ENCODE measurements at regions not wholly inside any gene's neighbourhood (a gene's known extent, or its start where the extent isn't known, plus 50 kb on each side); places are given as distances from the start of the nearest gene placed in this dataset.

- Histone ChIP-seq H3K9me3 (replicated peaks; ENCODE audit: insufficient read depth, low read length) (no peaks in the 10 kb centered on the region), H3K36me3 (replicated peaks; ENCODE audit: insufficient read depth, low read length) (no peaks in the 10 kb centered on the region), H3K27ac (ENCODE audit: low read length) (no peak overlapping the region), H3K9me2 (replicated peaks; ENCODE audit: insufficient read depth, low read length) (no peaks in the 10 kb centered on the region), H3K9ac (ENCODE audit: low read length) (no peak overlapping the region), H3K4me1 (ENCODE audit: low read length) (peaks cover 5% of the 10 kb centered on the region; the same call in 1 of the 2 replicates), H3K4me3 (ENCODE audit: low read length) (no peak overlapping the region), H3F3A (ENCODE audit: insufficient read depth, low read length) (no peaks in the 10 kb centered on the region), H3K4me2 (ENCODE audit: low read depth, low read length) (no peak overlapping the region), H4K20me1 (ENCODE audit: insufficient read depth, low read length) (no peaks in the 10 kb centered on the region), H3K79me2 (ENCODE audit: low read length) (no peaks in the 10 kb centered on the region), H3K27me3 (replicated peaks; ENCODE audit: insufficient read depth, low read length) (no peaks in the 10 kb centered on the region), H2AFZ (ENCODE audit: low read length) (no peak overlapping the region)
- no peak for DNase-seq
- TF ChIP-seq EZH2phosphoT487 (IDR thresholded peaks at IDR 0.05; ENCODE audit: low read length) (no peak), CTCF (IDR thresholded peaks at IDR 0.05; ENCODE audit: low read length) (no peak), EZH2 (optimal IDR thresholded peaks at IDR 0.05; ENCODE audit: low read depth, low read length) (no peak)
Measured at GRCh38 chr12:90514325-90514724, 440.7 kb downstream of the CCER1 start.

- Histone ChIP-seq H3K9ac (ENCODE audit: low read length) (no peak overlapping the region), H3K36me3 (replicated peaks; ENCODE audit: insufficient read depth, low read length) (no peaks in the 10 kb centered on the region), H3K27ac (ENCODE audit: low read length) (no peak overlapping the region), H3K27me3 (replicated peaks; ENCODE audit: insufficient read depth, low read length) (no peaks in the 10 kb centered on the region), H3F3A (ENCODE audit: insufficient read depth, low read length) (no peaks in the 10 kb centered on the region), H3K9me2 (replicated peaks; ENCODE audit: insufficient read depth, low read length) (no peaks in the 10 kb centered on the region), H2AFZ (ENCODE audit: low read length) (no peak overlapping the region), H4K20me1 (ENCODE audit: insufficient read depth, low read length) (no peaks in the 10 kb centered on the region), H3K79me2 (ENCODE audit: low read length) (no peaks in the 10 kb centered on the region), H3K4me1 (ENCODE audit: low read length) (peaks cover 5% of the 10 kb centered on the region; the same call in 1 of the 2 replicates), H3K4me3 (ENCODE audit: low read length) (no peak overlapping the region), H3K4me2 (ENCODE audit: low read depth, low read length) (no peak overlapping the region), H3K9me3 (replicated peaks; ENCODE audit: insufficient read depth, low read length) (no peaks in the 10 kb centered on the region)
- DNase-seq: no peak
- TF ChIP-seq CTCF (IDR thresholded peaks at IDR 0.05; ENCODE audit: low read length): no peak
- no peak for TF ChIP-seq EZH2phosphoT487 (IDR thresholded peaks at IDR 0.05; ENCODE audit: low read length)
- no peak for TF ChIP-seq EZH2 (optimal IDR thresholded peaks at IDR 0.05; ENCODE audit: low read depth, low read length)
Measured at GRCh38 chr12:90512518-90512917, 442.5 kb downstream of the CCER1 start.

- Histone ChIP-seq H3K27ac (ENCODE audit: low read length) (no peak overlapping the region), H3K4me2 (ENCODE audit: low read depth, low read length) (no peak overlapping the region), H3K4me1 (ENCODE audit: low read length) (peaks cover 5% of the 10 kb centered on the region; the same call in 1 of the 2 replicates), H2AFZ (ENCODE audit: low read length) (no peak overlapping the region), H3K4me3 (ENCODE audit: low read length) (no peak overlapping the region), H3K9ac (ENCODE audit: low read length) (no peak overlapping the region), H3K79me2 (ENCODE audit: low read length) (no peaks in the 10 kb centered on the region), H4K20me1 (ENCODE audit: insufficient read depth, low read length) (no peaks in the 10 kb centered on the region), H3K9me3 (replicated peaks; ENCODE audit: insufficient read depth, low read length) (no peaks in the 10 kb centered on the region), H3F3A (ENCODE audit: insufficient read depth, low read length) (no peaks in the 10 kb centered on the region), H3K27me3 (replicated peaks; ENCODE audit: insufficient read depth, low read length) (no peaks in the 10 kb centered on the region), H3K9me2 (replicated peaks; ENCODE audit: insufficient read depth, low read length) (no peaks in the 10 kb centered on the region), H3K36me3 (replicated peaks; ENCODE audit: insufficient read depth, low read length) (no peaks in the 10 kb centered on the region)
- TF ChIP-seq EZH2 (optimal IDR thresholded peaks at IDR 0.05; ENCODE audit: low read depth, low read length): no peak
- no peak for TF ChIP-seq EZH2phosphoT487 (IDR thresholded peaks at IDR 0.05; ENCODE audit: low read length)
- TF ChIP-seq CTCF (IDR thresholded peaks at IDR 0.05; ENCODE audit: low read length): no peak
- DNase-seq: no peak
Measured at GRCh38 chr12:90510948-90511347, 444.0 kb downstream of the CCER1 start.
